Left colon (tissue), 2 donors: ENCODE measurements at regions not wholly inside any gene's neighbourhood (a gene's known extent, or its start where the extent isn't known, plus 50 kb on each side); places are given as distances from the start of the nearest gene placed in this dataset.

ENCODE experiments used
- ATAC-seq: fragments of 200-7000 bp; cut with Tn5 transposase; one replicate; pipeline ENCODE4 v1.9.1; 2020; ENCODE audit warnings: mild to moderate bottlenecking, moderate library complexity
- DNase-seq, 2 donors: peaks; one replicate each; pipeline ENCODE4 v3.0.0-alpha.2; 2020
- intact Hi-C, 2 donors: fragments of 100-400 bp; cut with DNase I in 1 of 2; cut with micrococcal nuclease in 1 of 2; formaldehyde crosslinking; loops; one replicate each; pipeline versions ENCODE4 v1.11.2 to v1.14.0; 2022; cut with DNase I, micrococcal nuclease
- donor health status: DM: no; HTN: no; CAD: no.
- donor health status: DM: yes; HTN: yes; CAD: no.

DNA sequence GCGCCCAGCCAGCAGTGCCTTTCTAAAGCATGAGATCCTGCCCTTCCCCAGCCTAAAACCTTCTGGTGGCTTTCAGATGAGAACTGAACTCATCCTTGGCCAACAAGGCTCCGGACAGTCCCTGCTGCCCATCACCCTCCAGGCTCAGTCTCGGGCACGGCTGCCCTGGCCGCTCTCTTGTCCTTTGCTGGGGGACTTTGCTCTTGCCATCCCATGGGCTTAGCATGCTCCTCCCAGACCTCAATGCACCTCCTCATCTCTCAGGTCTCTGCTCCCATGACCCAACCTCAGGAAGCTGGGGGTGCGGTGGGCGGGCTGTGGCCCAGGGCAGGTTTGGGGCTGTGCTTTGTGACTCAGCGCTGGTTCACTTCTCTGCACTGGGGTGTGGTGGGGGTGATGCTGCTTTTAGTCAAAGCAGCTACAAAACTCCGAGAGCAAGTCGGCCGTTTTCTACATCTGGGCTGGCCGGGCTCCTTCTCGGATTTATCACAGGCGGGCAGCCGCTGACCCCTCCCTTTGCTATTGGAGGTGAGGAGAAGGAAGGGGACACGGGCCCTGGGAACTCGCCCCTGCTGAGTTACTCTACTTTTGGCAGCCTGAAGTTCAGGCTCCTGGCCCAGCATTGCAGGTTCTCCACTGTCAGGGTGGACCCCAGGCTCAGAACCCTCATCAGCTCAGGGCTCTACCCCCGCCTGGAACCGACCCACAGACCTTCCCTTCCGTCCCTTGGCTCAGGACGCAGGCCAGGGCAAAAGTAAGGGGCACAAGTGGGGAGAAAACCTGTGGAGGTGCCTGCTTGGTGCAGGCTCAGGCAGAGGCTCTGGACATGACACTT is 90.6 kb upstream of the TAF1B start:
- no peak for ATAC-seq
- DNase-seq = no peak
- intact Hi-C loops = no loop called here

DNA sequence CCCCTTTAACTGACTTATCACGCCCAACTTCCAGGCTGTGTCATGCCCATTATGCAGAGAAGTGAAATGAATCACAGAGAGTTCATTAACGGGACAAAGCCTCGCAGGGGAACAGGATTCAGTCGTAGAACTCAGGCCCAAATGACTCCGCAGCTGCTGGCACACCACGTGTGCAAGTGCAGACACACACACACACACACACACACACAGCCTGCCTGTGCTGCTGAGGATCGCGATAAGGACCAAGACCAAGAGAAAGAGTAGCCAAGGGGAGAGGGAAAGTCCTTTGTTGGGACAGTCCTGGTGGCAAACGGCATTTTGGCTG is 90.0 kb upstream of the TAF1B start:
- intact Hi-C loops = no loop called here
- DNase-seq (peak; percentile 51 to 52), ATAC-seq (peak; percentile 76)

DNA sequence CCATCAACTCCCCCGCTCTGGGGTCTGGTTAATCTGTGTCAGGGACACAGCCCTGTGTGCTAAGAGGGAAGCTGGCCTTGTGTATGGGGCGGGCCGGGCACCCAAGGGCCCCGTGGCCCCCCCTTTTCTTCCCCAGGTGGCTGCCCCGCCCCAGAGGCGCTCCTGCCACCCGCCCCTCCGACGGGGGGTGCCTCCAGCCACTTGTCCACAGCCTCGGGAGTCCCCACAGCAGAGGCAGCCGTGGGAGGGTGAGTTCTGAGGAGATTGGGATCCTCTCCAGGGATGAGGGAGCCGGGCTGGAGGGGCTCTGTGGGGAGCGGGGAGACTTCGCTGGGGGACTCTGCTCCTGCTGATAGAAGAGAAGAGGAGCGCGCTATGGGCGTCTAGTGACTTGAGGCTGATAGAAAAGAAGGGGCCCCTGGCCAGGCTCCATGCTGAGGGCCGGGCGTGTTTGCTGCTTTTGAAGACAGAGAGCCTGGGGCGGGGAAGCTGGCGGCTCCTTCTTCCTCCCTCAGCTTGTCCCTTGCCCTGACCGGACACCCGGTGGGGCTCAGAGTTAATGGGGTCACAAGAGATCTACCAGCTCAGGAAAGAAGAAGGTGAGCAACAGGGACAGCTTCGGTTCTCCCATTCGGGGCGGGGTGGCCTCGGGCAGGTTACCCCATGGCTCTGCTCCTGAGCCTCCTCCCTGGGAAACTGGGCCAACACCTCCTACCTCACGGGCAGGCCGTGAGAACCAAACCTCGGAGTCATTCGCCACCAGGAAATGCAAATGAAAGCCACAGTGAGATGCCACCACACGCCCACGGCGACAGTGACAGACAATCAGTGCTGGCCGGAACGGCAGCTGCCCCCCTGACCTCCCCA is 89.4 kb upstream of the TAF1B start:
- DNase-seq = peak; percentile 58 to 62
- ATAC-seq = peak; percentile 78
- intact Hi-C loops = no loop called here

DNA sequence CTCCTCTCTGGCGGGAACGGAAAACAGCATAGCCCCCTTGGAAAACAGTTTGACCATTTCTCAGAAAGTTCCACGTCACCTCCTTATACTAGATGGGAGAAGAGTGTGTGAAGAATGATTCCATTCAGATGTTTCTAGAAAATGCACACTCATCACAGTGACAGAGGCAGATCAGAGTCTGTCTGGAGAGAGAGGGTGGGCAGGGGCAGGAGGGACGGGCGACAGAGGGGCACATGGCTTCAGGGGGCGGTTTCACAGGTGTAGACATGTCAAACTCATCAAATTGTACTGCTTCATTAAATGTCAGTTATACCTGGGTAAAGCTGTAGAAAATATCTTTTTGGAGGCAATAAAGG is 88.8 kb upstream of the TAF1B start:
- no peak for DNase-seq
- no peak for ATAC-seq
- intact Hi-C loops = no loop called here

DNA sequence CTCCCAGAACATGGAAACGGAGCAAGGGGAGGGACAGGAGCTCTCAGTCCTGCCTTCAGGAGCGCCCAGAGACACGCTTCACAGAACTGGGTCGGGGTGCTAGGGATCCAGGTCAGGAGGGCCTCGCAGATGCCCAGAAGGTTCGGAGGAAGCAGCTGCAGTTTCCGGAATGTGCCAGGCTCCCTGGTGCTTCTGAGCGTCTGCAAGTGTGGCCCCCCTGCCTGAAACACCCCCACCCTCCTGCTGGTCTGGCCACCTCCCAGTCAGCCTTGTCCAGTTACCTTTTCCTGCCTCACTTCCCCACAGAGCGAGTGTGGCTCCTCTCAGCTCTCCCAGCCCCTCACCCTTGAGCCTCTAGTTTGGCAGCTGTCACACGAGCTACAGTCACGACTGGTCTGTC is 88.3 kb upstream of the TAF1B start:
- DNase-seq (no peak), ATAC-seq (no peak)
- intact Hi-C loops = no loop called here

DNA sequence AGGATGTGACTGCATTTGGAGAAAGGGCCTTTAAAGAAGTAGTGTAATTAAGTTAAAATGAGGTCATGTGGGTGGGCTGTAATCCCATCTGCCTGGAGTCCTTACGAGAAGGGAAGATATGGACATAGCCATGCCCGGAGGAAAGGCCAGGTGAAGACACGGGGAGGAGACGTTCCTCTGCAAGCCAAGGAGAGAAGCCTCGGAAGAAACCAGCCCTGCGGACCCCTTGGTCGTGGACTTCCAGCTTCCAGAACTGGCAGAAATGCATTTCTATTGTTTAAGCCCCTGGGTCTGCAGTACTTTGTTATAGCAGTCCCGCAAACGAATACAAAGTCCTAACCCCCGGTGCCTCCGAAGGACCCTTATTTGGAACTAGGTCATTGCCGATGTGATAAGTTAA is 87.6 kb upstream of the TAF1B start:
- DNase-seq = no peak
- intact Hi-C loops = no loop called here
- no peak for ATAC-seq

DNA sequence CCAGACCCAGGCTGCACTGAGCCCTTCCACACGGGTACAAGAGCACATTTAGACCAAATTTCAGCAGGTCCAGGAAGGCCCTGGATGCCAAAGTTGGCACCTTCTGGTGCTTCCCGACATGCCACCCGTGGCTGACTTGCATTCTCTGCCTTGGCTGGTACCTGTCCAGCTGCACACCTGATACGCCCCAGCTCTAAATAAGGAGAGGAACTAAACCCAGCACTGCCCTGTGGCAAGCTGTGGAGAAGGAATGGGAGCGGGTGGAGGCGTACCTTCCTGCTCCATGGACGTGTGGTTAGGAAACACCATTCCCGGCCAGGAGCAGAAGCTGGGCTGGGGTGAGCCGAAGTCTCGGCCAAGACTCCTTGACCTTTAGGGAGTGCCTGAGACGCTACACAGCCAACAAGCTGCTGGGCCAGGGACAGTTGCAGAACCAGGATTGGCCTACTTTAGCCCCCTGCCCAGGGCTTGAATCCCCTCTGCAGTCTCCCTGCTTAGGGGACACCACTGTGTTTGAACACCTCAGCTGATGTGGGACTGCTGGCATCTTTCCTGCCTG is 86.5 kb upstream of the TAF1B start:
- ATAC-seq (no peak), DNase-seq (no peak)

DNA sequence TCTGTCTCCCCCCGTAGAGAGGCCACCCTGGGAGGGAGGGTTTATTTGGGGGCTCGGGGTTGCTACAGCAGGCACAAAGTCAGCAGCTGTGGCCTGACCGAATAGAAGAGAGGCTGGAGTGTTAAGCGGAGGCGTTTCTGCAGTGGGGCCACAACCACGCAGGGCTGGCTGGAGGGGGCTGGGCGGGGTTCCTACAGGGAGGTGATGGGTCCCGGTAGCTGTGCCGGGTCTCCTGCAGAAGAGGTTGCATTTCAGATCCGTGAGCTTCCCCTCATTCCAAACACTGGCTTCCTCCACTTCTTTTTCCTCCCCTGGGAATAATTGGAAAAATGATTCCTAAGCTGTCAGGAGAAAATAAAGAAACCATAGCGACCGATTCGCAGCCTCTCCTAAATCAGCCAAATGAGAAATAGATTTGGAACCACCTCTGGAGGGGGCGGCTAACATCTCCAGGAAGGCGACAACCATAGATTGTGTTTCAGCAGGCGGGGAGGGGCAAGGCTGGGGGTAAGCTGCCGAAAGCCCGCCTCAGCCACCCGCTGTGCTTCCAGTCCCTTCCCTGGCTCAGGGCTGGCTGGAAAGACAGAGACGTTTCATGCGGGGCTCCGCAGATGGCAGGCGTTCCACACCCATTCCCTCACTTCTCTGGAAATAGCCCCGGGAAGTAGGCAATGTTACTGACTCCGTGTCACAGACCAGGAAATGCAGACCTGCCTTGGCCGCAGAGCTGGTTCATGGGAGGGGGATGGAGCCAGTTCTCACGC is 85.6 kb upstream of the TAF1B start:
- intact Hi-C loops = no loop called here
- no peak for DNase-seq
- ATAC-seq = peak; percentile 19

More for the DNA sequence above, 86.5 kb upstream of the TAF1B start:
- intact Hi-C loops = no loop called here

DNA sequence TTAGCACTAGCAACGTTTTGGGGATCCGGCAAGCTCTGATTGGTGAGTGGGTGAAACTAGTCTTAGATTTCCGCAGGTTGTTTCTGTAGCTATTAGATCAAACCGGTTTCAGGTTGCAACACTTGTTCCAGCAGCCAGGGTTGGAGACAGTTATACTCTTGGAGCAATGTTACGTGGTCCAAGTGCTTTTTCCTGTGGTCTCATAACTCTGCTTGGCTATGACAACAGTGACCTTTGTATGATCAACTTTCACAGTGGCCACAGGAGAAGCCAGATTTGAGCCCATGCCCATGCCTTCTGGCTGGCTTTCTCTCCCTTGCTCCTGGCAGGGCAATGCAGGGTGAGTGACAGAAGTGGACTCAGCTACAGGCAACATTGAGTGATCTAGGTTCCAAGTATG is 84.5 kb upstream of the TAF1B start:
- DNase-seq (no peak), ATAC-seq (no peak)
- intact Hi-C loops = no loop called here

DNA sequence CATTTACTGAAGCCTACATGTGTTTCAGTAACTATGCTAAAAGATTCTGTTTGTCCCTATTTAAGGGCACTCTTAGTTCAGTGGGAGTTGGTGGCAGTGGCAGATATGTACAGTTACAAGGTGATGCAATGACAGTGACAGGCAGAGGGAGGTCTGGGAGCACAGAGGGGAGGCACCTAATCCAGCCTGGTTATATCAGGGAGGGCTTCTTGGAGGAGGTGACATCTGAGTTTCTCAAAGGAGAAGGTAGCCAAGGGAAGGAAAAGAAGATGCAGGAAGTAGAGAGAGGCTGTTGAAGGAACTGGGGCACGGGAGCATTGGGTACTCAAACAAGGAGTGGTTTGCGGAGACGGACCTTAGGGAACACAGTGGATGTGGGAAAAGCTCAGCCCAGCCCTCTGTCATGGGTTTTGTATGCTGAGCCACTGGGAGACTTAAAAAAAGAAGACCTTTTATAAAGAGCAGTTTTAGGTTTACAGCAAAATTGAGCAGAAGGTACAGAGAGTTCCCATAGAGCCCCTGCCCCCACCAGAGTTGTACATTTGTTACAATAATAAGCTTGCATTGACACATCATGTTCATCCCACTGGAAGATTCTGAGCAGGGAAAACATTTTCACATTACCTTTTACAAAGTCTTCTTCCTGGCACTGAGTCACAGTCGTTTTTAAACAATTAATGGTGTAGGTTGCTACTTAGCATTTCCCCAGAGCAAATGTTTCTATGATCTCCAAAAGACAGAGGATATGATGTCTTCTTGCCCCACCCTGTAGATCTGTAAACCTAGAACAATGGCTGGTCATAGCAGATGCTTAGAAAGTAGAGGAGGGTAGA is 83.0 kb upstream of the TAF1B start:
- intact Hi-C loops = no loop called here
- DNase-seq (no peak), ATAC-seq (no peak)

DNA sequence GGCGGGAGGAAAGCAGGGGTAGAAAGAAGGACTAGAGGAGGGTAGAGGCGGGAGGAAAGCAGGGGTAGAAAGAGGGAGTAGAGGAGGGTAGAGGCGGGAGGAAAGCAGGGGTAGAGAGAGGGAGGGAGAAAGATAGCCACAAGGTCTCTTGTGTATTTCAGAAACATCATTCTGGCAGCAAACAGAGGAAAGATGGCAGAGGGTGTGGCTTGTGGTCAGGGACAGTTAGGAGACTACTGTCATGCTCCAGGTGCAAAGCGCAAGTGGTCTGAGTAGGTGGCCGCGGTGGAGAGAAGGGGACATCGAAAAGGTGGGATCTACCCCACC is 82.4 kb upstream of the TAF1B start:
- intact Hi-C loops = no loop called here
- no peak for ATAC-seq
- DNase-seq = no peak

DNA sequence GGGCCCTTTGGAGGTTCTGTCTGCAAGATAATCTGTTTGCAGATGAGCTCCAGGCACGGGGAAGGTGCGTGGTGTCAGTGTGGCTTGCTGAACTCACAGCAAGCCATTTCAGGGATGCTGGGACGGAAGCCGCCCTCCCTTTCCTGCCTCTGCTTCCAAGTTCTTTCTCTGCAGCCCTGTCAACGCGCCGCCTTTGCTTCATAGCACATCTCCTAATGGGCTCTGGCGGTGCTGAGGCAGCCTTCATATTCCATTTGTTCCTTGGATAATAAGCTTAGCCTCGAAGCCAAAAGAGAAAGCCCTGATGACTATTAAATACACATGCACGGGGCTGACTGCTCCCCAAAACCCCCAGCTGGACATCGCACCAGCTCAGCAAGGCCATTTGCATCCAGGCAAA is 81.7 kb upstream of the TAF1B start:
- no peak for DNase-seq
- intact Hi-C loops = no loop called here
- no peak for ATAC-seq

DNA sequence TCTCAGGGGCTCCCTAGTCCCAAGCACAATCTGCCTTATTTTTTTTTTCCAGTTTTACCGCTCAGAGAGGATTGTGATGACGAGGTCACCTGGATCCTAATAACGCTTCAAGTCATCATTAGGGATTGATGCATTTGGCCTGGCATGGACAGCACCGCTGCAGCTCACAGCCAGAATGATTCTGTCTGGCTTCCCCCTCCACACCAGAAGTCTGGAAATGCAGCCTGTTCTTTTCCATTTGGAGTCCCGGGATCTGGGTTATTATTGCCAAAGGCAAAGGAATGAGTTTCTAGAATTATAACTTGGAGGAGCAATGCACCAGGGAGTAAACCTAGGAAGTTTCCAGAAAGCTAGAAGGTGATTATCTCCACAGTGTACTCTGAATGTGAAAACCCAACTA is 81.1 kb upstream of the TAF1B start:
- intact Hi-C loops = no loop called here
- DNase-seq = no peak
- ATAC-seq = no peak

DNA sequence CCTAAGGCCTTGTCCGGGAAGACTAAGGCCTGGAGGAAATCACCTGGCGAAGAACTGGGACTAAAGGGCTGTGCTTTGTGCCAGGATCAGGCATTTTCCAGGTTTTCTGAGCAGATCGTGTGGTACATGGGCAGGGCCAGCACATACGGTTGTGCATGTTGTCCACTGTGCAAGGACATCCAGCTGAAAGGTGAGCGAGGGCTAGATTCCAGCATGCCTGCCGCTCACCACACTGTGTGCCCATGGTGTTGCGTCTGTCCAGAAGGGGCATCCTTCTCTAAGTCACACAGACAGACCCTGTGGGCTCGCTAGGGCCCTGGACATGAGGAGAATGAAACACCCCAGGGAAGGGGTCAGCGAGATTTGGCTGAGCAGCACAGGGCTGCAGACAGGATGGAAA is 80.3 kb upstream of the TAF1B start:
- ATAC-seq (no peak), DNase-seq (no peak)
- intact Hi-C loops = no loop called here

DNA sequence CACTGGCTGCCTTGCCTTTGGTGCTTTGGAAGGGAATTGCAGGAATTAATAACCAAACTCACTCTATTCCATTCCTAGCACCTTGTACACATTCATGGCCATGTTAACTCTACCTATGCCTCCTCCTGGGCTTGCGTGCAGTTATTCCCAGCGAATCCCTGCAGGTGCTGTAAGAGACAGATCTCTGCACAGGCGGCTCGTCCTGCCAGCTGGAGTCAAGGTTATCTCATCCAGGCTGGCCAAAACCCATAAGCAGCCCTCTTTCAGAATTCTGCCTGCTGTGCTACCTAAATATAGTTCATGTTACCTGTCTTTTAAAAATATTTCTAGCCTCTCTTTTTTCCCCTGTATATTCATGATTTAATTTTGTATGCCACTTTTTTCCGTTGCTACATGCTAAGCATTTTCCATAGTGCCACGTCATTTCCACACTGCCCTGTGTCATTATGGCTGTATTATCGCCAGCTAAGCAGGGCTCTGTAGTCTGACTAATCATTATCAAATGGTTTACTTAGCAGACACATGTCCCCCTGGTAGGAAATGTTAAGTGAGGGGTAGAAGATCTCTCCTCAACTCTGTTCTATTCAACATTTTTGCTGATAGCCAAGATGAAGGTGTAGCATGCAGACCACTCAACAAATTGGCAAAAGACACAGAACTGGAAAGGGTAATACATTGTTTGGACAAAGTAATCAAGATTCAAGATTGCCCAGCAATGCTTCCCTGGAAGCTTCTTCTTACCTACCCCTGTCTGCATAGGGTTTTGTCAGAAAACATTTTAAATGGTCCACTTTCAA is 79.7 kb upstream of the TAF1B start:
- DNase-seq = no peak
- intact Hi-C loops = no loop called here
- no peak for ATAC-seq

DNA sequence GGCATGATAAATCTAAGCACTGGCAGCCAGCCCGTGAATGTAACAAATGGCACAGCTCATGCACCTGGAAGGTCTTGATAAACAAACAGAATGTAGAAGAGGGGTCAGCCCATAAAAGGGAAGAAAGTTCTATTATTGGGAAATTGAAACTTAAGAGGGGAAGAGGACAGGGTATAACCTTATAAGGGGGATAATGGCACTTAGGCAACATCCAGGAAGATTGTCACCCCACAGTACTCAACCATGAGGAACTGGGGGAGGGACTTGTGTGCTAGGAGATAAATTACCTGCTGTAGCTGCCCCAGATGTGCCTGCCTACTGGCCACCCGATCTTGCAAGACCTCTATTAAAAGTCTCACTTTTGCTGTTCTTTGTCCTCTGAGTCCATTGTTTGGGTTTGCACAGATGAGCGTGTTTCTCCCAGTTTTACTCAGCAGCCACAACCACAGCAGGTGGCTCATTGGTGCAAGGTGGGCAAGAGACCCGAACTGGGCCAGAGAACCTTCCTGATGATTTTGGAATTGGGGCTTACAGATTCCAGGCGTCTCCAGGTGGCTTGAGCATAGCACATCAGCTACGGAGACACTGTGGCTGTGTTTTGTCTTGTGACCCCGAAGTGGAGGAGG is 79.0 kb upstream of the TAF1B start:
- ATAC-seq (no peak), DNase-seq (no peak)
- intact Hi-C loops = no loop called here

DNA sequence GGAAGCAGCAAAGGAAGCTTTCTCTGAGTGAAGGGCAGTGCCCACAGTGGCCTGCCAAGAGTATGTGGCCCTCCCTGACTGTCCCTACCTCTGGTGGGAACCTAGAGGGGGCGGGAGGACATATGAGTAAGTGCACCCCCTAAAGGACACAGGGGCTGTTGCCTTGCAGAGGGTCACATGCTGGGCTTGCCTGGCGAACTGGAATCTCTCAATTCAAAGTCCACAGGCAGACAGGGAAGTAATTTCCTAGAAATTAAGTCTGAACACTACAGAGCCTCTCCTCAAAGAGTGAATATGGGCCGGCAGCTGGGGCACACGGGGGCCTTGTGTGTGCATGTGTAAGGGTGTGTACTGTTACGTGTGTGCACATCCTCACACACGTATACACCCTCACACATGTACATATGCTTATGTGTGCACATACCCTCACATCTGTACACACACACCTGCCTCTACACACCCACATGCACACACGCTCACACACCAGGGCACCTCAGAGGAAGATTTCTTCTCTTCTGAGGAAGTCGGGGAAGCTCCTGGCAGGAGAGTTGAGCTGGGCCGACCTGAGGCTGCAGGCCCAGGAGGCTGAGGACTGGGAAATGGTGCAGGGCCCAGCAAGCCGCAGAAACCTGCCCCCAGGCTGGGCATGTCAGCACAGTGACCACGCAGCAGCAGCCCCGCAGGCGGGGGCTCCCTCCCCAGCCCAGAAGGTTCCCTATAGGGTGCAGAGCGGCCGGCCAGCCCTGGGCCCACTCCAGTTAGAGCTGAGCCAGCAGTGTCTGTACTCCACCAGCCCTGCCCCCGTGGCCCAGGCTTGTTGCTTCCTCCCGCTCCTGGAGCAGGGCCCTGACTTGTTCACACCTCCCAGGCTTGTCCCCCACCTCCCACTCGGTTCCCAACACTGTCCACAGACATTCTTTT is 77.4 kb upstream of the TAF1B start:
- ATAC-seq (peak; percentile 66), DNase-seq (no peak)
- intact Hi-C loops = no loop called here
